ENCODE measurements at regions not wholly inside any gene's neighbourhood (a gene's known extent, or its start where the extent isn't known, plus 50 kb on each side); places are given as distances from the start of the nearest gene placed in this dataset.

- TF ChIP-seq, protein P1, sequence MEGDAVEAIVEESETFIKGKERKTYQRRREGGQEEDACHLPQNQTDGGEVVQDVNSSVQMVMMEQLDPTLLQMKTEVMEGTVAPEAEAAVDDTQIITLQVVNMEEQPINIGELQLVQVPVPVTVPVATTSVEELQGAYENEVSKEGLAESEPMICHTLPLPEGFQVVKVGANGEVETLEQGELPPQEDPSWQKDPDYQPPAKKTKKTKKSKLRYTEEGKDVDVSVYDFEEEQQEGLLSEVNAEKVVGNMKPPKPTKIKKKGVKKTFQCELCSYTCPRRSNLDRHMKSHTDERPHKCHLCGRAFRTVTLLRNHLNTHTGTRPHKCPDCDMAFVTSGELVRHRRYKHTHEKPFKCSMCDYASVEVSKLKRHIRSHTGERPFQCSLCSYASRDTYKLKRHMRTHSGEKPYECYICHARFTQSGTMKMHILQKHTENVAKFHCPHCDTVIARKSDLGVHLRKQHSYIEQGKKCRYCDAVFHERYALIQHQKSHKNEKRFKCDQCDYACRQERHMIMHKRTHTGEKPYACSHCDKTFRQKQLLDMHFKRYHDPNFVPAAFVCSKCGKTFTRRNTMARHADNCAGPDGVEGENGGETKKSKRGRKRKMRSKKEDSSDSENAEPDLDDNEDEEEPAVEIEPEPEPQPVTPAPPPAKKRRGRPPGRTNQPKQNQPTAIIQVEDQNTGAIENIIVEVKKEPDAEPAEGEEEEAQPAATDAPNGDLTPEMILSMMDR (IDR thresholded peaks at IDR 0.05): no peak
- TF ChIP-seq POLR2A (IDR thresholded peaks at IDR 0.05): no peak
Measured at GRCh38 chr12:75783093-75783877, 248.3 kb downstream of the PHLDA1 start.

Measured in heart left ventricle (tissue), 13 donors.